ENCODE measurements at regions not wholly inside any gene's neighbourhood (a gene's known extent, or its start where the extent isn't known, plus 50 kb on each side); places are given as distances from the start of the nearest gene placed in this dataset.

- TF ChIP-seq CTCF (IDR thresholded peaks at IDR 0.05), result no peak
- TF ChIP-seq POLR2A (IDR thresholded peaks at IDR 0.05), result no peak
These were observed 59.1 kb downstream of the IRAG1 start for GRCh38 chr11:10634407-10634806.

Measured in tibial nerve (tissue), 3 donors.